Right ventricle myocardium inferior (tissue), 1 donor: ENCODE measurements at regions not wholly inside any gene's neighbourhood (a gene's known extent, or its start where the extent isn't known, plus 50 kb on each side); places are given as distances from the start of the nearest gene placed in this dataset.
A peak's percentile ranks its signal among the peaks of the same experiment; 100 is the strongest.
"Not testable (repeated sequence)": the region's sequence is repeated elsewhere in the genome, so short reads cannot be mapped to it uniquely, and the experiment has no call there.

Experiments used
- ATAC-seq: fragments of 200-7000 bp; cut with Tn5 transposase; one replicate; pipeline ENCODE4 v1.9.1; 2020; ENCODE audit warnings: mild to moderate bottlenecking, moderate library complexity
- DNase-seq: peaks from one replicate; pipeline ENCODE4 v3.0.0; 2021; ENCODE audit errors: missing footprints
- intact Hi-C: fragments of 100-400 bp; cut with DNase I; formaldehyde crosslinking; loops from one replicate; pipeline ENCODE4 v1.11.0; 2022
- donor health status: DM: no; HTN: yes; CAD: no; lungs with severe emphysema.

GRCh38 chr16:56041556-56042140 is 149.6 kb upstream of the GNAO1 start:
- intact Hi-C loops, result loop anchor here (1.0 to 2.0 kb wide), 2 partner anchors 149 to 277 kb away; partner anchors contain the start of gene GNAO1
- DNase-seq, result peak; percentile 65
- peak; percentile 79 for ATAC-seq

GRCh38 chr16:56038564-56039098 is 152.7 kb upstream of the GNAO1 start:
- ATAC-seq, result no peak
- no peak for DNase-seq
- intact Hi-C loops, result no loop called here

GRCh38 chr16:56032072-56032471 is 156.9 kb upstream of the CES5A start:
- intact Hi-C loops, result no loop called here
- ATAC-seq (peak; percentile 37), DNase-seq (no peak)

DNA sequence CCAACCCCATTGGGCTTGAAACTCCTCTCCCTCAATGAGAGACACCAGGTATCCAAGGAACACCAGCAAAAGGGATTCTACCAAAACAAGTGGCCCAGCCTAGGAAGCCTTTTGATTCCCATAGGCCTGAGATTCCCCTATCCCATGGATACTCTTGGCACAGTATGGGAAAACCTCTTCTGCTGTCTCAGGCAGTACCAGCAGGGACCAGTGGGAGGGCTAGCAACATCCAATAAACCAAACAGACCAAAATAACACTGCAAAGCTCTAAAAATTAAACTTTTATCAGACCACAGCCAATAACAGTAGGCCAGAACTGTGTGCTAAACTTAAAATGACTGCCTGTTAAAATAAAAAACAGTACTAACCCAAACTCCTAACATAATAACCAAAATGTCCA is 153.9 kb upstream of the CES5A start:
- DNase-seq, result no peak
- ATAC-seq, result no peak
- intact Hi-C loops, result no loop called here

DNA sequence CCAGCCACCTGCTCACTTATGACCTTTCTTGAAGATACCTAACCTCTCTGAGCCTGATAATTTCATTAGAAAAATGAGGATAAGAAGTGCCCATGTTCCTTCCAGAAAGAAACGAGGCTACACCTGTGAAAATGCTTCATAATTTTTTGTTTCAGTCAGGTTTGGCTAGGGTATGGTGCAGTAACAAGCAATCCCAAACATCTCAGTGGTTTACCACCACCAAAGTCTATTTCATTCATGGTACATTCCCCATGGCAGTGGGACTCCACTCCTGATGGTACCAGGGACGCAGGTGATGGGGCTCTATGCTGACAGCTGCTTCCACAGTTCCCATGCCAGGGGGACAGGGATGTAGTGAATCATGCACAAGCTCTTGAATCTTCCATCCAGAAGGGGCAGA is 147.6 kb upstream of the CES5A start:
- intact Hi-C loops, result no loop called here
- ATAC-seq, result no peak
- no peak for DNase-seq

DNA sequence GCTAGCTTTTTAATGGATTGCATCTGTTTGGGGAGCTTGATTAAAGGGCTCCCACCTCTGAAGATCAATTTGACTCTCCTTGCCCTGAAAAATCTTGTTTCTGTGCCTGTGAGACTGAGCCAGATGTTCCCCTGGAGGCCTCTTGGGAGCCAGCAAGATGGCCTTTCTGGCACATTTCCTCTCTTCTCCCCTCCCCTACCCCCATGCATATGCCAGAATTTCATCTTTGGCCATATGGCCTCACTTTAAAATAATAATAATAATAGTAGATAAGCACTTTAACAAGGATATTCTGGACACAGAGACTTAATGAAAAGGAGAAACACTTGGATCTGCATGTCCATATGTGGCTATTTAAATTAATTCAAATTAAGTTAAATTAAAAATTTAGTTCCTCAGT is 144.1 kb upstream of the CES5A start:
- ATAC-seq (no peak), DNase-seq (no peak)
- intact Hi-C loops, result no loop called here

DNA sequence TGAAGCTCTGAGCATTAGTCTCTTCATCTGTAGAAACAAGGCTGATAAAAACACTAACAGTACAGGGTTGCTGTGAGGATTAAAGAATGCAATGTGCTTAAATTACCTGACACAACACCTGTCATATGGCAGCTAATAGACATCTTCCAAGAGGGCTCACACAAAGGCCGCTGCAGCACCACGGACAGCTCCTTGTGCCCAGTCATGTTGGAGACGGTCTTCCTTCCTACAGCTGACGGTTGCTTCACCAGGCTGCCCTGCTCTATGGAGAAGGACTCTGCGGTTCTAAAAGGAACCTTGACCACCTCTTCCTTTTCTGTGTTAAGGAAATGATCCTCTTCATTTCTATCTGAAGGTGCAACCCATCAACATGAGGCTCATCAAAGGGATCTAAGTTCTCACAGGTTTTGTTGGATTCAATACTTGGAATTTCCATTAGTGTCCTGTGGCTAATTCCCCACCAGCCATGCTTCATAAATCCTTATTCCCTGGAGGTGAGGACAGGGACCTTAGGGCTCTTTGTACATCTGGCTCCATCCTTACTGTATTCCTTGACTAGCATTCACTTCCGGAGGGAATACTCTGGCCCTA is 138.9 kb upstream of the CES5A start:
- intact Hi-C loops, result no loop called here
- no peak for DNase-seq
- peak; percentile 31 for ATAC-seq

- ATAC-seq, result no peak
- no peak for DNase-seq
- intact Hi-C loops, result no loop called here
These were observed 137.3 kb upstream of the CES5A start for GRCh38 chr16:56012482-56012811.

DNA sequence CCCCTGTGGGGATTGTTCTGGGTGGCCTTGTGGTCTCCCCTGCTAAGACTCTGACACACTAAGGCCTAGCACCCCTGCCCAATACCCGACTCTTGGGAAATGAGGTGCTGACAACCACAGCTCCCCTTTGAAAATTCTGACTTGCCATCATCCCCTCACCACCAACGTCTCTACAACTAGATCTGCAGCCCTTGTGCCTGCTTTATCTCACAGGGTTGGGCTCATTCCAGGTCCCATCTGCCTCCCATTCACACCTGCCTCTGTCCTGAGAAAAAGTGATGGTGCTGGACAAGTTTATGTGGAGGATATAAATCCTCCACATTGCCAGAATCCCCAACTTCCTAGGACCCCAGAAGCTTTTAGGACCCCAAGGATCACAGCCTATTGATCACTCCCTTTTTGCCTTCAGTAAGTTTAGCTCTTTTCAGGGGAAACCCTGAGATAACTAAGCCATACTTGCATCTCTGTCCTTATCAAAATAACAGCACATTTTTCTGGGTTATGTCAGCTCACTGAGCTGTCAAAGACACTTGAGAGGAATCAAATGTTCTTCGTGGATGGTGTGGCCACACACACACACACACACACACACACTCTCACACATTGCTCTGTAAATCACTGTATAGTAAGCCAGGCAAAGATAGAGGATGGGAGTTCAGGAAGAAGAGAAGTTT is 136.8 kb upstream of the CES5A start:
- intact Hi-C loops, result no loop called here
- no peak for DNase-seq
- no peak for ATAC-seq

DNA sequence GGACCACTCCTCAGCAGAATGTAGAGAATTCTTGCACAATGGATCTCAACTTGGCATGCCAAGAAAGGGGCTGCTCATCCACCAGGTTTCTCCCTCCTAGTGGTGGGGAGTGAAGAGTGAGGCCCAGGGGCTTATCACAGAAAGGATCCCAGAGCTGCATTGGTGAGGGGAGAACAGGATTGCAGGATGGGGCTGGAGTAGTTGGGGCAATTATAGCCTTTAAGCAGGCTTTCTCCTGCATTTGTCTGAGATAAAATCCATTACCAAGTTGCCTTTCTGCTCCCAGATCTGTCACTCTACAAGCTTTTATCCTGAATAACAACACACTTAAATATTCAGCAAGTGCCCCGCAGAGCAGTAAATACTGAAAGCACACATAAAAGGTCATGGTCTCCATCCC is 130.8 kb upstream of the CES5A start:
- intact Hi-C loops, result no loop called here
- ATAC-seq (no peak), DNase-seq (no peak)

GRCh38 chr16:55999683-56000082 is 124.5 kb upstream of the CES5A start:
- DNase-seq (no peak), ATAC-seq (no peak)
- intact Hi-C loops, result no loop called here

DNA sequence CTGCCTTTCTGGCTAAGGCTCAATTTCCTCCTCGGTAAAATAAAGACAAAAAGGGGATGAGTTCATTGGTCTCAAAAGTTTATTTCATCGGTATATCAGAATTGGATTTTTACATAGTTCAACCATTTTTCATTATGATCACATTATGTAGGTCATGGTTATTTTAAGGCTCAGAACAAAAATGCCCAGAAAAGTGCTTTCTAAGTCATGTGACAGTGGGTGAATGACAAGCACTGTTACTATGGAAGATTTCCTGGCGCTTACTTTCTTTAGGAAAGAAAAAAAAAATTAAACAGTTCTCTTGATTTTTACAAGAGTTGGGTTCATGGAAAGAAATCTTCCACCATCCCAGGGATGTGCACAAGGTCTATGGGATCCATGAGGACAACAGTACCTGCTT is 117.9 kb upstream of the CES5A start:
- no peak for ATAC-seq
- intact Hi-C loops, result no loop called here

DNA sequence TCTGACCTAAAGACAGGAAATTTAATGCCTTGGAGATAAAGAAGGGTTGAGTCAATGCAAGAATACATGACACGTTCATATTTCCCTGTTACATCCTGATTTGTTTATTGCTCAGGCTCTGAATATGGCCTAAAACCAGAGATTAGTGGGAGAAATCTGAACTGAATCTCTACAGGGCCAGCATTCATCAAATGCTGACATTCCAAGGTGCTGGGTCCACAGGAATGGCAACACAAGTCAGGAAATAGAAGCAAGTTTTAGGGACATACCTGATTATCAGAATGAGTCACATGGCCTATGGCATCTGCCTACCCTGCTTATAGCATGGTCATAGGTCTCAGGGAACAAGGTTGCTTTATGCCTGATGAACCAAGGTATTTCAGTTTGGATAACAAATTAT is 117.4 kb upstream of the CES5A start:
- intact Hi-C loops, result no loop called here
- no peak for ATAC-seq

More for the DNA sequence above, 117.9 kb upstream of the CES5A start:
- DNase-seq, result no peak

GRCh38 chr16:55991843-55992242 is 116.7 kb upstream of the CES5A start:
- no peak for DNase-seq
- intact Hi-C loops, result no loop called here
- no peak for ATAC-seq

More for the DNA sequence above, 117.4 kb upstream of the CES5A start:
- no peak for DNase-seq

DNA sequence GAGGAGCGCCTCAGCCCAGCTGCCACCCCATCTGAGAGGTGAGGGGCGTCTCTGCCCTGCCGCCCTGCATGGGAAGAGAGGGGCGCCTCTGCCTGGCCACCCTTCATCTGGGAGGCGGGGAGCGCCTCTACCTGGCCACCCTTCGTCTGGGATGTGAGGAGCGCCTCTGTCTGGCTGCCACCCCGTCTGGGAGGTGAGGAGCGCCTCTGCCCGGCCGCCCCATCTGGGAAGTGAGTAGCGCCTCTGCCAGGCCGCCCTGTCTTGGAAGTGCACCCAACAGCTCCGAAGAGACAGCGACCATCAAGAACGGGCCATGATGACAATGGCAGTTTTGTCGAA is 114.4 kb upstream of the CES5A start:
- intact Hi-C loops, result no loop called here
- no peak for ATAC-seq
- DNase-seq, result no peak

DNA sequence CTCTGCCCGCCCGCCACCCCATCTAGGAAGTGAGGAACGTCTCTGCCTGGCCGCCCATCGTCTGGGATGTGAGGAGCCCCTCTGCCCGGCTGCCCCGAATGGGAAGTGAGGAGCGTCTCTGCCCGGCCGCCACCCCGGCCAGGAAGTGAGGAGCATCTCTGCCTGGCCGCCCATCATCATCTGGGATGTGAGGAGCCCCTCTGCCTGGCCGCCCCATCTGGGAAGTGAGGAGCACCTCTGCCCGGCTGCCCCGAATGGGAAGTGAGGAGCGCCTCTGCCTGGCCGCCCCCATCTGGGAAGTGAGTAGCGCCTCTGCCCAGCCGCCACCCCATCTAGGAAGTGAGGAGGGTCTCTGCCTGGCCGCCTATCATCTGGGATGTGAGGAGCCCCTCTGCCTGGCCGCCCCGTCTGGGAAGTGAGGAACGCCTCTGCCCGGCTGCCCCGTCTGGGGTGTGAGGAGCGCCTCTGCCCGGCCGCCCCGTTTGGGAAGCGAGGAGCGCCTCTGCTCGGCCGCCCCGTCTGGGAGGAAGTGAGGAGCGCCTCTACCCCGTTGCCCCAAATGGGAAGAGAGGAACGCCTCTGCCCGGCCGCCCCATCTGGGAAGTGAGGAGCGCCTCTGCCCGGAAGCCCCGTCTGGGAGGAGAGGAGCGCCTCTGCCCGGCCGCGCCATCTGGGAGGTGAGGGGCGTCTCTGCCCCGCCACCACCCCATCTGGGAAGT is 113.8 kb upstream of the CES5A start:
- ATAC-seq, DNase-seq: not testable (repeated sequence)

DNA sequence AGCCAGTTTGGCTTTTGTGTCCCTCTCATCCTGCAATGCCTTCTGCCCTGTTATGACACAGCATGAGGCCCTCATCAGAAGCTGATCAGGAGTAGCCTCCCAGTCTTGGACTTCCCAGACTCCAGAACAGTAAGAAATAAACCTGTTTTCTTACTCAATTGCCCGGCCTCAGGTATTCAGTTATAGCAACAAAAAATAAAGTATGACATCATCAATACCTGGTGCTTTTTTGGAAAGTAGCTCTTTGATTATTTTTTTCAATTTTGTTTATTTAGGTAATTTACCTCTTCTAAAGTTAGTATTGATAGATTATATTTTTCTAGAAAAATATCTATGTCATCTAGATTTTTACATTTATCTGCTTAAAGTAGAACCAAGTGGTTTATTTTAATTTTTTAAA is 112.8 kb upstream of the CES5A start:
- DNase-seq, result no peak
- no peak for ATAC-seq
- intact Hi-C loops, result no loop called here

More for the DNA sequence above, 113.8 kb upstream of the CES5A start:
- intact Hi-C loops, result not testable (repeated sequence)

- DNase-seq (no peak), ATAC-seq (no peak)
- intact Hi-C loops, result no loop called here
These were observed 107.4 kb upstream of the CES5A start for GRCh38 chr16:55982597-55982996.

GRCh38 chr16:55981557-55981956 is 106.4 kb upstream of the CES5A start:
- no peak for DNase-seq
- intact Hi-C loops, result no loop called here
- no peak for ATAC-seq

DNA sequence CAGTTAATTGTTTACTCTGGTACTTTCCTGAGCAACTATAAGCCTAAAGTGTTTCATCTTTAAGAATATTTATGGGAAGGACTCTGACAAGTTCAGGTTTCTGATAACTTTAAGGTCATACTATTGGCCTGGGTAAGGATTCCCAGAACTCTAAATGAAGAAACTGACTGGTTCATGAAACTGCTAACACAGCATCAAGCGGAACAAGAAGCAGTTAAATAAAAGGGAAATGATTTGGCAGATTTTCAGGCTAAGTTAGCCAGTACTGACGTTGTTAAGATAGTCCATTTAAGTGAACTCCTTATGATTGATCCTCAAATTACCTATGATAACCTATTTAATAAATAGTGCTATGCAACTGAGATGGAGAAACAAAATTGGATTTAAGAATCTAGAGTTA is 101.6 kb upstream of the CES5A start:
- intact Hi-C loops, result no loop called here
- no peak for DNase-seq
- no peak for ATAC-seq
